HG03280 (cell line): ENCODE measurements at regions not wholly inside any gene's neighbourhood (a gene's known extent, or its start where the extent isn't known, plus 50 kb on each side); places are given as distances from the start of the nearest gene placed in this dataset.
"Not testable (repeated sequence)": the region's sequence is repeated elsewhere in the genome, so short reads cannot be mapped to it uniquely, and the experiment has no call there.

Source experiments
- ATAC-seq: cut with Tn5 transposase; IDR thresholded peaks from one replicate; pipeline ENCODE4 v1.9.1; 2021; ENCODE audit warnings: mild to moderate bottlenecking, moderate library complexity; ENCODE audit not compliant: unreplicated experiment

GRCh38 chr14:106522118-106522517 lies 995.7 kb downstream of the TMEM121 start:
- not testable (repeated sequence) for ATAC-seq

- ATAC-seq = no peak
Observed at GRCh38 chr14:106522990-106523389, 996.6 kb downstream of the TMEM121 start.

DNA sequence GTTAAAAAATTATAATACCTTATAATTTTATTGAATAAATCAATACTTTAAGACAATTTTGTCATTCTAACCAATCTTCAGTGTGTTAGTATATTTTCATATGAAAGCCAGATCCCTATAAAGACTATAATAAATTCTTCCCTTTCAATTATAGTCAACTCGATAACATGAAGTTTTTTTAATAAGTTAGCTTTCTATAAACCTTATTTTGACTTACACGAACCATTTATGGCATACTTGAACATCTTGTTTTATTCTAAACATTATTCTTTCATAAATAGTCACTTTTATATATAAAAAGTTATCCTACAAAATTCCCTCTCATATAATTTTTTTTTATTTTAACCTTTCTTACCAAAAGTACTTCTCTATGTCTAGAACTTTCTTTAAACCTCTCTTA lies 1002.3 kb downstream of the TMEM121 start:
- no peak for ATAC-seq

DNA sequence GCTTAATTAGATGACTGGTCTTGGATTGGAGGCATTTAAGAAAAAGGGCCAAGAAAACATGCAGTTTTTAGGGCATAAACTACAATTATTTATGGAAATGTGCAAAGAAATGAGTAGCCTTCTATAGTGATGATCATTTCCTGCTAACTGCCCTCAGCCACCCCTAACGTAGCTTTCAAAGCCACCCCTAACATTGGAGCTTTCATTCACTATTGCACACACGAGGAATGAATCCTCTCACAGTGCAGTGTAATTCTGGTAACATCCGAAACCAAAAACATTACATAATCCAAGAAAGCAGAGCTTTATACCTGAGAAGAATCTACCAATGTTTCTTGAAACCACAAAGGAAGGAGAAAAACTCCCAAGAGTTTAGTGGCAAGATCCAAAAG lies 1003.6 kb downstream of the TMEM121 start:
- no peak for ATAC-seq

DNA sequence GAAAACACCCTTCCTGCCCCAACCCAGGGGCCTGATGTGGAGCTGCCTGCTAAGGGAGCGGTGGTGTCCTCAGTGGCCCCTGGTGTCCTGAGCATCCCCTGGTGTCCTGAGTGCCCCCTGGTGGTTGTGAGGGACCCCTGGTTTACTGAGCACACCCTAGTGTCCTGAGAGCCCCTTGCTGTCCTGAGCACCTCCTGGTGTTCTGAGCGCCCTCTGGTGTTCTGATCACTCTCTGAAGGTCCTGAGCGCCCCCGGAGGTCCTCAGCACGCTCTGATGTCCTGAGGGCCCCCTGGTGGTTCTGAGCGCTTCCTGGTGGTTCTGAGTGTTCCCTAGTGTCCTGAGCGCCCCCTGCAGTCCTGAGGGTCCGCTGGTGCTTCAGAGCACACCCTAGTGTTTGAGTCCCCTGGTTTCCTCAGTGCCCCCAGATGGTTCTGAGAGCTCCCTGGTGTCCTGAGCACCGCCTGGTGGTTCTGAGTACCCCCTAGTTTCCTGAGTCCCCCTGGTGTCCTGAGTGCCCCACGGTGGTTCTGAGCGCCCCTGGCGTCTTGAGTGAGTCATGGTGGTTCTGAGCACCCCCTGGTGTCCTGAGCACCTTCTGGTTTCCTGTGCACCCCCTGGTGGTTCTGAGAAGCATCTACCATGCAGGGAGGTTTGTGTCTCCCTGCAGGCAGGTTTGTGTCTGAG lies 1004.2 kb downstream of the TMEM121 start:
- peak; percentile 75 for ATAC-seq

DNA sequence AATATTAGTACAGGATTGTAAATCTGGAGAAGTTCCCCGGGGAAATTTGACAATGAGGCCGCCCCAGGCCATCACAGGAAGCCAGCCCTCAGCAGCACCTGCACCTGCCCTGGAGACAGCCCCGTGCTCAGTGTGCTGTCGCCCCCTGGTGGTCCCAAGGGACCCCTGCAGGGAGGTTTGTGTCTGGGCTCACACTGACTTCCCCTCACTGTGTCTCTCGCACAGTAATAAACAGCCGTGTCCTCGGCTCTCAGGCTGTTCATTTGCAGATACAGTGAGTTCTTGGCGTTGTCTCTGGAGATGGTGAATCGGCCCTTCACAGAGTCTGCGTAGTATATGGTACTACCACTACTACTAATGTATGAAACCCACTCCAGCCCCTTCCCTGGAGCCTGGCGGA lies 1011.2 kb downstream of the TMEM121 start:
- ATAC-seq = not testable (repeated sequence)

DNA sequence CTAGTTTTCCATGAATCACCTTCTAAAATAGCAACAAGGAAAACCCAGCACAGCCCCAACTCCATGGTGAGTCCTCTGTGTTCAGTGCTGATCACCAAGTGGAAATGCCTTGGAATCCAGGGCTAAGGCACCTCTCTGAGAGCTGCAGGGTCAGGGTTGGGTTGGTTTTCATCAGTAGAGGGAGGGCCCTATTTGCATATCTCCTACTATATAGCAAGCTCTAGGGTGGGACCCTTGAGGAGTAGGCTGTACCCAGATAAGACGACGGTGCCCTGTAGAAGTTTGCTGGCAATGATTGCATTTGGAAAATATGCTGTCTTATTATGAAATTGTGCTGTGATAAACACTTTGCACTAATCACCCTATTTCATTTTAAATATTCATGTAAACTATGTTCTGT lies 1011.8 kb downstream of the TMEM121 start:
- ATAC-seq = no peak

- ATAC-seq = no peak
Observed at GRCh38 chr14:106547735-106548434, 1021.5 kb downstream of the TMEM121 start.

DNA sequence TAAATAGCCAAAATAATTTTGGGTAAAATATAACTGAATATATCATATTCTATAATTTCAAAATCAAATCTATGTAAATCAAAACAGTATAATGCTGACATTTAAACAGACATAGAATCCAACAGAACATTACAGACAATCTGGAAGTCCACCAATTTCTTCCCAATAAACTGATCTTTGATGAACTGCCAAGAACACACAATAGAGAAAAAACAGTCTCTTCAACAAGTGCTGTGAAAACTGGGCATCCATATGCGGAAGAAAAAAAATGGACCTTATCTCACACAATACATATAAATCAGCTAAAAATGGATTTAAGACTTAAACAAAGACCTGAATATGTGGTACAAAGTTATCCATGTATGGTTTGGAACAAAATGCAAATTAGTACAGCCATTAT lies 1022.7 kb downstream of the TMEM121 start:
- no peak for ATAC-seq

GRCh38 chr14:106551265-106551664 lies 1024.9 kb downstream of the TMEM121 start:
- no peak for ATAC-seq

GRCh38 chr14:106556211-106556610 lies 1029.8 kb downstream of the TMEM121 start:
- ATAC-seq = not testable (repeated sequence)

DNA sequence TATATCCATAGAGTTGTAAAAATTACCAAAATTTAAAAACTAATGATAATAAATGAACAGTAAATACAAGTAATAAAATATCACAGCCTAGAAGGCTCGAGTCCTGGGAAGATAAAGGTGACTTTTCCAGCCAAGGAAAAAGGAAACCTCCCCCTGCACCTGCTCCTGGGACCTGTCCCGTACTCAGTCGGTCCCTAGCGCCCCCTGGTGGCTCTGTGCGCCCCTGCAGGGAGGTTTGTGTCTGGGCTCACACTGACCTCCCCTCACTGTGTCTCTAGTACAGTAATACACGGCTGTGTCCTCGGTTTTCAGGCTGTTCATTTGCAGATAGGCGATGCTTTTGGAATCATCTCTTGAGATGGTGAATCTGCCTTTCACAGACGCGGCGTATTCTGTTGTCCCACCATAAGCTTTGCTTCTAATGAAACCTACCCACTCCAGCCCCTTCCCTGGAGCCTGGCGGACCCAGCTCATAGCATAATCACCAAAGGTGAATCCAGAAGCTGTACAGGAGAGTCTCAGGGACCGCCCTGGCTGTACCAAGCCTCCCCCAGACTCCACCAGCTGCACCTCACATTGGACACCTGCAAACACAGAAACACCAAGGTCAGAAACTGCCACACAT lies 1030.4 kb downstream of the TMEM121 start:
- ATAC-seq = no peak

DNA sequence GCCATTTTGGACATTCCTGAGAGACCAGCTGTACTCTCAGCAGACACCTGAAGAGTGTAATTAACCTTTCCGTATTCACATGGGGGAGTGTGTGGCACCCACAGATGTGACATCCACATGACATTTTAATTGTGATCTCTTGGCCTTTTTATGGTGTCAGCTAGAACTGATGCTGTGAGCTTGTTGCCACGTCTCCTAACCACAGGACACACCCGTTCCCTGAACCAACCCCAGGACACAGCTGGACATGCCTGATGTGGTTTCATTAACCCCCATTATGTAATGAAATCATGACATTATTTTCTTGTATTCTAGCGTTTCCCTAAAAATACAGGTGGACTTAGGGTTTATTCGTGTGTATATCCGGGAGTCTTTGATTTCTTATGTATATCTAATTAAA lies 1036.1 kb downstream of the TMEM121 start:
- no peak for ATAC-seq

DNA sequence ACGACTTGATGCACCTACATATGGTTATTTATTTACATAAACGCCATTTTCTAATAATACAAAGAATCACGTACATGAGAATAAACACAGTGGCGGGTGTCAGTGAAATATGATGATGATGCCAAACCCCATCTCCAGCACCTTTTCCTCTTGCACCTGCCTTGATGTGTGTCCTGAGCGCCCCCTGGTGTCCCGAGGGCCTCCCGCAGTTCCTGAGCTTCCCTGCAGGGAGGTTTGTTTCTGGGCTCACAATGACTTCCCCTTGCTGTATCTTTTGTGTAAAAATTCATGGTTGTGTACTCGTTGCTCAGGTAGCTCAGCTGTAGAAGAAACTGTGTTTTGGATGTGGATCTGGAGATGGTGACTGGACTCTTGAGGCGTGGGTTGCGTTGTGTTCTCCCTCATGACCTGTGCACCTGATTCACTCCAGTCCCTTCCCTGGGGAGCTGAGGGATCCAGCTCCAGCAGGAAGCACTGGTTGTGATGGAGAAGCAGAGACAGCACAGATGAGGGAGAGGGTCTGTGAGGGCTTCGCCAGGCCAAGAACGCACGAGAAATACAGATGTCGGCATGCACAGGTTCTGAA lies 1037.8 kb downstream of the TMEM121 start:
- no peak for ATAC-seq

DNA sequence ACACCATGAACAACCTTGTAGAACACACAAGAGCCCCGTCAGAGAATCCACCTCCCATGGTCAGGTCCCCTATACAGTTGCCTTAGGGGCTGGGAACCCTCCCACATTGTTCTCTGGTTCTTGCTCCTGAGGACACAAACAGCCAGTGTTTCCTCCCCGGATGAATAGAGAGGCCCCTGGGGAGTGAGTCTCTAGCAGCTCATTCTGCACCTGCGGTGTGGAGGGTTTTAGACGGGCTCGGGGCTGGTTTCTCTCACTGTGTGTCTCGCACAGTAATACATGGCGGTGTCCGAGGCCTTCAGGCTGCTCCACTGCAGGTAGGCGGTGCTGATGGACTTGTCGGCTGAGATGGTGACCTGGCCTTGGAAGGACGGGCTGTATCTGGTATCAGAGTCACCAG lies 1052.1 kb downstream of the TMEM121 start:
- ATAC-seq = no peak

DNA sequence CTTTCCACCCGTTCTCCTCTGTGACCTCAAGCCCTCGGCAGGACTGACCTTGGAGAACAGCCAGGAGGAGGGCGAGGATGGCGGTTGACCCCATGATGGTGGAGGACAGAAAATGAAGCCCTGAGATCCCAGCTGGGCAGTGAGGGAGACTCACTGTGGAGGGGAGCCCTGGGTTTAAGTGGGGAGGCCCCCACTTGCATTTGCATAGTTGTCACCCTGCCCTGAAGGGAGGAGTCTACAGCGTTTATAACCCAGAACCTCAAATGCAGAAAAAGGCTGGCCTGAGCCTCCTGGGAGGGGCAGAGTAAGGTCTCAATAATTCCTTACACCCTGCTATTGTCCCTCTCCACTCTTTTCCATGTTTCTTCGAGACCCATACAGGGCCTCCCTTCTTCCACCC lies 1052.7 kb downstream of the TMEM121 start:
- ATAC-seq = no peak

GRCh38 chr14:106585692-106586091 lies 1059.3 kb downstream of the TMEM121 start:
- ATAC-seq = no peak

GRCh38 chr14:106586098-106586704 lies 1059.8 kb downstream of the TMEM121 start:
- ATAC-seq = no peak

DNA sequence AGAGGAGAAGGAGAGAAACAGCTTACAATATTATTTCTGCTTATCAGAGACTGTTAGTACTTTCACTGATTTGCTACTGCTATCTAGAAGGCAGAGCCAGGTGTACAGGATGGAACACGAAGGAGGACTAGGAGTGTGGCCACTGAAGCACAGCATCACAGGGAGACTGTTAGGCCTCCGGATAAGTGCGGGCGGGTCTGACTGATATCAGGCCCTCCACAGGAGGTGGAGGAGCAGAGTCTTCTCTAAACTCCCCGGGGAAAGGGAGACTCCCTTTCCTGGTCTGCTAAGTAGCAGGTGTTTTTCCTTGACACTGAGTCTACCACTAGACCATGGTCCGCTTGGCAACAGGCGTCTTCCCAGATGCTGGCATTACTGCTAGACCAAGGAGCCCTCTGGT lies 1065.2 kb downstream of the TMEM121 start:
- ATAC-seq = not testable (repeated sequence)

DNA sequence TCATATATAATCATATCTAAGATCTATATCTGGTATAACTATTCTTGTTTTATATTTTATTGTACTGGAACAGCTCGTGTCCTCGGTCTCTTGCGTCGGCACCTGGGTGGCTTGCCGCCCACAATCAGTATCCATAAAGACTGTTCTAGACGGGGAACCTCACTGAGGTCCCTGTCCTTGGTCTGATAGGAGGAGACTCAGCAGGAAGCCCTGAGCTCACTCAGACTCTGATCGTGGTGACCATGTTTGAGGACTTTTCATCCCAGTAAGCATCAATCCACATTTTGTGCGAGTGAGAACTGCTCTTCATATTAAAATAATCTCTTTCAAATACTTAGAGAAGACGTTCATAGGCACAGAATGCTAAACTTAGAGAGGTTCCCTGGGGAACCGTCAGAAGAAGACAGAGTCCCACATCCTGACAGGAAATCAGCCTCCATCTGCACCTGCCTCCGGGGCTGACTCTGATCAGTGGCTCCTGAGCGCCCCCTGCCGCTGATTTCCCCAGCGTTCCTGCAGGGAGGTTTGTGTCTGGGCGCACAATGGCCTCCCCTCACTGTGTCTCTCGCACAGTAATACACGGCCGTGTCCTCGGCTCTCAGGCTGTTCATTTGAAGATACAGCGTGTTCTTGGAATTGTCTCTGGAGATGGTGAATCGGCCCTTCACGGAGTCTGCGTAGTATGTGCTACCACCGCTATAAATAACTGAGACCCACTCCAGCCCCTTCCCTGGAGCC lies 1065.9 kb downstream of the TMEM121 start:
- ATAC-seq = not testable (repeated sequence)

DNA sequence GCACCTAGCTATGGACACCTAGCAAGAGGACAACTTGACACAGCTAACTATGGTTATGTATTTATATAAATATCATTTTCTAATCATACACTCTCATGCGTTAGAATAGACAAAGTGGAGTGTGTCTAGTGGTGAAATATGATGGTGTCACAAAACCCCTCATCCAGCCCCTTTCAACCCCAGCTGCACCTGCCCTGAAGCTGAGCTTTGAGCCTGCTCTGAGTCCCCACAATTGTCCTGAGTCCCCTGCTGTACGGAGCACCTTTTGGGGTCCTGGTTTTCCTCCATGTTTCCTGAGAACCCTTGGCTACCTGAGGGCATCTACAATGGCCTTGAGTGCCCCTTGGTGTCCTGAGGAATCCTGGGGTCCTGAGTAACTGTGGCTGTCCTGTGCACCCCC lies 1072.8 kb downstream of the TMEM121 start:
- no peak for ATAC-seq
